Hematopoietic multipotent progenitor cell (in vitro differentiated cells): ENCODE measurements at regions not wholly inside any gene's neighbourhood (a gene's known extent, or its start where the extent isn't known, plus 50 kb on each side); places are given as distances from the start of the nearest gene placed in this dataset.

ENCODE experiments used
- DNase-seq, 3 donors: peaks; one replicate each; pipeline ENCODE4 v3.0.0-alpha.2; 2011 to 2015; ENCODE audit warnings: low read depth in 2 of 3, low spot score in 2 of 3

GRCh38 chr4:99714179-99714578 is 56.6 kb upstream of the C4orf54 start:
- no peak for DNase-seq

- DNase-seq: no peak
Observed at GRCh38 chr4:99712530-99712929, 54.9 kb upstream of the C4orf54 start.

- no peak for DNase-seq
Observed at GRCh38 chr4:99712099-99712498, 54.5 kb upstream of the C4orf54 start.

GRCh38 chr4:99711657-99712056 is 54.0 kb upstream of the C4orf54 start:
- no peak for DNase-seq

- DNase-seq: no peak
Observed at GRCh38 chr4:99710681-99711345, 53.2 kb upstream of the C4orf54 start.

- no peak for DNase-seq
Observed at GRCh38 chr4:99710020-99710419, 52.4 kb upstream of the C4orf54 start.

- DNase-seq: no peak
Observed at GRCh38 chr4:99708551-99708950, 50.9 kb upstream of the C4orf54 start.
